Activated CD4-positive, alpha-beta T cell treated with anti-CD3 and anti-CD28 coated beads, Interleukin-2, amount 50 U/mL, for 48 hours (primary cell): ENCODE measurements at regions not wholly inside any gene's neighbourhood (a gene's known extent, or its start where the extent isn't known, plus 50 kb on each side); places are given as distances from the start of the nearest gene placed in this dataset.
"Not testable (repeated sequence)": the region's sequence is repeated elsewhere in the genome, so short reads cannot be mapped to it uniquely, and the experiment has no call there.

Experiments used
- DNase-seq, 2 experiments: peaks; one replicate each; pipeline ENCODE4 v3.0.0-alpha.2; 2020

GRCh38 chr7:81030472-81030871 lies 111.6 kb upstream of the SEMA3C start:
- DNase-seq = no peak

DNA sequence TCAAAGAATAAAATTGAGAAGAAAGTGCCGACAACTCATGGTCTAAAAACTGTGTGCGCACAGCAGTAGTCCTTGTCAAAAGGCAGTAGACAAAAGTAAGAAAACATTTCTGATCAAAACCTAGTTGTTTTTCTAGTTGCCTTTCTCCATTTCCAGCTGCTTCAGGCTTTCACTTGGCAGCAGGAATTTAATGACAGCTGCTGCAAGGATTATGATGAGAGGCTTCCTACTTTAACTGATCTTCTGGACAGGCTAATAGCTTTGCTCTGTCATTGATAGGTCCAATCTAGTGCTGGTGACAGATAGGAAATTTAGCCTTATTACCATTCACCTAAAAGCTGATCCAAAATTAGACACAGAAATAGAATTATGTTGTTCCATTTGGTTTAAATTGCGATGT lies 110.7 kb upstream of the SEMA3C start:
- DNase-seq = no peak

- DNase-seq = no peak
These were observed 106.5 kb upstream of the SEMA3C start for GRCh38 chr7:81025360-81025759.

DNA sequence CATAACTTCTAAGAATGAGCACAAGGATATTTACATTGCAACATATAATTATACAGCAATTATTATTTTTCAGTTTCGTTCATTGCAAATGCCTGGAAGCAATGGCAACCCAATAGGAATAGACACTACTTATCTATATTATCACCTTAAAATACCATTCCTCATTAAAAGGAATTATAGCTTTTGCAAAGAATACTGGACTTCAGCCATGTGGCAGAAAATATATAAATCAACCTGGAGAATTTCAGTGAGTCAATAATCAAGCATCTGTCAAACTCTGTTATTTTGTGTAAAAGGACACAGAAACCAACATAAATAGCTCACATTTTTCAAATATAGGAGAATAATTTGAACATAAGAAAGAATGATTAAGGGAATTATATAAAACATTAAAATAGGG lies 96.1 kb upstream of the SEMA3C start:
- DNase-seq = no peak

GRCh38 chr7:81014266-81014665 lies 95.4 kb upstream of the SEMA3C start:
- no peak for DNase-seq

DNA sequence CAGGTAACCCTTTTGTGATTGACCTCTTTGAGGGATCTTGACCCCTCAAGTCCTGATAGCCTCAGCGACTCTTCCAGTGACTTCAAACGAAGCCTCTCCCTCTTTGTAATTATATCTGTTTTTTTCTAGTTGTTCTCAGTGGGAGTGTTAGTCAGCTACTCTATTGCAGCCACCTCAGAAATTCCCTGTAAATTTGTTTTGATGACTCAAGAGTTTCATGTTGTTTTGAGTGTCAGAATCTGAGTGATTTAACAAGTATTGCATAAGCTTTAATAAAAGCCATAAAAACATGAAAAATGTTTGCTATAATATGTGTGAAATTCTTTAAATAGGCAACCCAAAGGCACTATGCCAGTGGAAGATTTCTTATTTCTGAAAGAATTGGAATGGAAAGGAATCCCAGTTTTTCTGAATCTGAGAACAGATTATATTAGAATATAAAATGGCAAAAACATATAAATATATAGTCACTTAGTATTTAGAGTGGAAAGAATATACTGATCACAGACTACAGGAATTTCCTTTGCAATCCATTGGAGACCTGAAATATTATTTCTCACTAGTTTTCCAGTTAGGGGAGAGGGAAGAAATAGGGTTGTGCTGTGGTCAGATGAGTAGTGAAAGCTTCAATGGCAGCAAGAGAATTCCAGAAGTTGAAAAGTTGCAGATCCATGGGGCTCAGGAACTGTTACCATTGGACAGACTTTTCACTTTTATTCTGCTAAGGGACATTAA lies 94.4 kb upstream of the SEMA3C start:
- DNase-seq = no peak

GRCh38 chr7:81008901-81009300 lies 90.0 kb upstream of the SEMA3C start:
- DNase-seq = no peak

DNA sequence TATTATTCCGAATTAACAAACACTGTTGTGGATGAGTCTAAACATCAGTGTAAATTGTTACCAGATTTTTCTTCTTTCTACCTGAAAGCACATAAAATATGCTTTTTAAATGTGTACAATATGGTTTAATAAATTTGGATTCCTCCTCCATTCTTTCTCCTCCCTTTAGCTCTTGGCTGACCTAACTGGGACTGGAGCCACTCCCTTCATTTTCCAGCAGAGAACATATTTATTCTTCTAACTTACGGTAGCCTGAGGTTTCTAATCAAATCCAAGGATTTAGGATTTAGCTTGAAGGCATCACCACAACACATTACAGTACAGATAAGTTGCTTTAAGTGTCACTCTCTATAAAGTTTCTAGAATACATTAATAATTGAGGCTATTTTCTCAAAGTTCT lies 88.2 kb upstream of the SEMA3C start:
- DNase-seq = no peak

- no peak for DNase-seq
These were observed 86.4 kb upstream of the SEMA3C start for GRCh38 chr7:81005254-81005653.

DNA sequence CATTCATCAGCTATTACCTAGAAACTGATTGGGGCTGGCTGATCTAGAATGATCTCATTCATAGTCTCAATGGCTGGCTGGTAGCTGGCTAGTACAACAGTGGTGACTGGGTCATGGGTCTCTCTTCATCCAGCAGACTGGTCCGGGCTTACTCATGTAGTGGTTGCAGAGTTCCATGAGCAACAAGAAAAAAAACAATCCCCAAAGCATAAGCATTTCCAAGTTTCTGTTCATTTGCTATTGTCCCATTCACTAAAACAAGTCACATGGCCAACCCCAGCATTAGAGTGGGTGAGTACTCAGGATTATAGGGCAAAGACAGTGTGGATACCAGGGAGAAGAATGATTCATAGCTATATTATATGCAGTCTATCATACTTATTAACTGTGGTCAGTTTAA lies 85.2 kb upstream of the SEMA3C start:
- no peak for DNase-seq

DNA sequence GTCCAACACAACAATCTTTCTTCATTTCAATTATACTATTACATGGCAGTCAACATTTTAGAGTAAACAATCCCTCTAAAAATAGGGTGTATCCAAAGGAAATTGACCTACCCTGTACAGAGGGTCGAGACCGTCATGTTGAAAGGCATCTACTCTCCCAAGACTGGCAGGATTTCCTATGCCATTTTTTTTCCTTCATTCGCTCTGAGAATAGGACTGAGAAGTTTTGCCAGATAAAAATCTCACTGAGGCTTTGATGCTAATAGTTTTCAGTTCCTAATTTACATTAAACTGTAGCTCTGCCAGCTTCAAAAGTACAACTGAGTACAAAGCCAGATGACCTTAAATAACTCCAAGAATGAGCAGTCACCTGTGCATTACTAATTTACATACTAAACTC lies 84.5 kb upstream of the SEMA3C start:
- DNase-seq = no peak

DNA sequence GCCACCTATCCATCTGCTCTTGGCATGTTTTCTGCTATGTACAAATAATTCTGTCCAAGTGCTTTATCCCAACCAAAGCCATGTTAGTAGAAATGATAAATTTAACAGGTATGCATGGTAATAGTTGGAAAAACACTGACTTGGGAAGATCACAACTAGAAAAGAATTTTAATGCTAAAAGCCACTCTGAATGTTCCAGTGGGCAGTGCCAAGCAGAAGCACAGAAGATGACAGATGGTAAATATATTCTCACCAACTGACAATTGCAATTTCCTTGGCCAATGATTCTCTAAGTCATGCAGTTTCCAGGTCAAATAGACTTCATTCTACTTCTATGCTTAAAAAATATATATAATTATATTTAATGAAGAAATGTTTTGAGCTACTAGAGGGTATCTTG lies 83.6 kb upstream of the SEMA3C start:
- no peak for DNase-seq

DNA sequence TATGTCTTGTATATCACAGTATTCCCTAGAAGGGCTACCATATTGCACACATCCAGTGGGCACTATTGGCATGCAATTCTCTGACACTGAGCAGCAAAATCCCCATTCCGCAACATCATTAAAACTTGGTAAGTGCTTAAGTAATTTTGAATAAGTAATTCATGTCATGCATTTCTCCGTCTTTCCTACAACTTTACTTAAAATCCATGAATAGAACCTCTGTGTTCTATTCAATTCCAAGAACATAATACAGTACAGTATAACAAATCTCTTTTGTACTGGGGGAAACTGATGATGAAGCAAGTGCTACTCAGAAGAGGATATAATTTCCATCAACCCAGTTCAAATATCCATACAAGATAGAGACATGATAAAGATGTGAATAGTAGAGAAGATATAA lies 80.9 kb upstream of the SEMA3C start:
- no peak for DNase-seq

- no peak for DNase-seq
These were observed 80.2 kb upstream of the SEMA3C start for GRCh38 chr7:80999100-80999499.

DNA sequence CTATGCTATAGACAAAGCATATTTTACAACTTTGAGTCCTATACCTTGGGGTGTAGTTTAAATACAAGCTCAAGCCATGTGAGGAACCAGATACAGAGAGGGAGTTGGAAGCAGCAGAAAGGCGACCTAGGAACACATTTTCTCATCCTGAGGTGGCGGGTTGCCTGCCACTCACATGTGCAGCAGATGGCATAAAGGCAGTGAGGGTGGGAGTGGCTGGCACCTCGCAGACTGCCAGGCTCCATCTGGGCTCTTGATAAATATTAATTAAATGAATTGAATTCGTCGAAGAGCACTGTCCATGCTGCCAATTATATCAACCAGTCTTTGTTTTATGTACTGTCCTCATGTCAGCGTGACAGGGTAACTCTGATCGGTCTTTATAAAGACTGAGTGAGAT lies 79.0 kb upstream of the SEMA3C start:
- no peak for DNase-seq

DNA sequence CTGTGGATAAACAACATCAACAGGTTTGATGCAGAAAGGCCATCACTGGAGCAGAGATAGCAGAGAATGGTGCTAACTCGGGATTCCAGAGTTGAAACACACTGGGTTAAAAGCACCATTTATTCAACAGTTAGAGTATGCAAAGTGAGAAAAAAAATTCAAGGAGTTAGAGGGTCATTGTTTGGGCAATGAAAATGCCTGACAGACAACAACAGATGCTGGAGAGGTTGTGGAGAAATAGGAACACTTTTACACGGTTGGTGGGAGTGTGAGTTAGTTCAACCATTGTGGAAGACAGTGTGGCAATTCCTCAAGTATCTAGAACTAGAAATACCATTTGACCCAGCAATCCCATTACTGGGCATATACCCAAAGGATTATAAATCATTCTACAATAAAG lies 77.4 kb upstream of the SEMA3C start:
- DNase-seq = not testable (repeated sequence)

- DNase-seq = no peak
These were observed 72.8 kb upstream of the SEMA3C start for GRCh38 chr7:80991654-80992053.

GRCh38 chr7:80984619-80985018 lies 65.8 kb upstream of the SEMA3C start:
- no peak for DNase-seq

- DNase-seq = no peak
These were observed 62.6 kb upstream of the SEMA3C start for GRCh38 chr7:80981405-80981804.

GRCh38 chr7:80977751-80978150 lies 58.9 kb upstream of the SEMA3C start:
- DNase-seq = no peak

GRCh38 chr7:80974396-80975358 lies 55.8 kb upstream of the SEMA3C start:
- no peak for DNase-seq

DNA sequence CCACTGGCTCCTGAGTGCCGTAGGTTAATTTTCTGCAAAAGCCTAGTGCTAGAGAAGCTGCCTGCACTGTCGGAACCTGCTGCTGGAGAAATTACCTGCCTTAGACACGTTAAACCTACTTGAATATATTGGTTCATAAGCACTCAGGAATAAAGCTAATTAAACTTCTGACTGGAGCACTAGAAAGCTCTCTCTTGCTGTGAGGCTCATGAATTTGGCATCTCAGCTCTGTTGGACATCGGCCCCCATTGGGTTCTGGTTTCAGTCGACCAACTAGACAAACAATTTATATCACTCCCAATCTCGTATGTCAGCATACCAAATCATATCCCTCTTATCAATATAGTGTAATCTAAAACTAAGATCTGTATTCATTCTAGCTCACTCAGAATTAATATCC lies 52.4 kb upstream of the SEMA3C start:
- DNase-seq = no peak
